HG02938 (cell line): ENCODE measurements at regions not wholly inside any gene's neighbourhood (a gene's known extent, or its start where the extent isn't known, plus 50 kb on each side); places are given as distances from the start of the nearest gene placed in this dataset.

ENCODE experiments used
- ATAC-seq: cut with Tn5 transposase; IDR thresholded peaks from one replicate; pipeline ENCODE4 v1.9.1; 2021; ENCODE audit warnings: mild to moderate bottlenecking, moderate library complexity; ENCODE audit not compliant: unreplicated experiment

- ATAC-seq: peak; percentile 93
These were observed 375.1 kb downstream of the SHQ1 start for GRCh38 chr3:72473156-72473555.

DNA sequence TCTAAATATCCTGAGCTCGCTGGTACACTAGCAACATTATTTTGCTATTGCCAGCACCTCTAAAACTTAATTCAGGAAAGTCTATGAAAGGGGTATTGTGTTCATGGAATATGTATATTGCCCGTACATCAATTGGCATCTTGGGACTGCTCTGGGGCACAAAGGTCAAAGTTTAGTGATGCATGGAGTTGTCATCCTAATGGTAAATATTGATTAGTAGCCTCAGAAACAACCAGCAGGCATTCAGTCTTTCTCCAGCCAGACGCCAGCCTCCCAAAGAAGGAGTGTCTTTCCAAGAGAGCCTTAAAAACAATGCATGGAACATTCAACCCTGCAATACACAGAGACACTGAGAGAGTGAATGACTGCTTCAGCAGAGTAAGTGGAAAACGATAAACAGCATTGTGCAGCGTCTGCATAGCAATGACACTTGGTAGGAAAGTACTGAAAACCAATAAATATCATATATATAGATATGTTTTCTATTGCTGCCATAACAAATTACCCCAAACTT, 377.3 kb downstream of the SHQ1 start:
- no peak for ATAC-seq

DNA sequence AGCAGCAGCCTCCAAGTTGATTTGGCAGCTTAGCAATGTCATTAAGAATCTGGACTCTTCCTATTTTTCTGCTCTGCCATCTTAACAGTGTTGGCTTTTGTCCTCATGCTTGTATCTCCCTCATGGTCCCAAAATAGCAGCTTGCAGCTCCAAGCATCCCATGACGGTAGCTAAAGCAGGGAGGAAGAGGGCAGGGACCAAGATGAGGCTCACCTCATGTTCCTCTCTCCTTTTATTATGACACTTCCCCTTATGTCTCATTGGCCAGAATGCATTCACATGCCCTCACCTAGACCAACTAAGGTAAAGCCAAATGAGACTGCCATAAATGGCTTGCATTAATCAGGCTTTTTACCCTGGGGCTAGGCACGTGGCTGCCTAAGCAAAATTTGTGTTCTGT, 382.4 kb downstream of the SHQ1 start:
- no peak for ATAC-seq

- no peak for ATAC-seq
These were observed 385.2 kb downstream of the SHQ1 start for GRCh38 chr3:72463083-72463482.

DNA sequence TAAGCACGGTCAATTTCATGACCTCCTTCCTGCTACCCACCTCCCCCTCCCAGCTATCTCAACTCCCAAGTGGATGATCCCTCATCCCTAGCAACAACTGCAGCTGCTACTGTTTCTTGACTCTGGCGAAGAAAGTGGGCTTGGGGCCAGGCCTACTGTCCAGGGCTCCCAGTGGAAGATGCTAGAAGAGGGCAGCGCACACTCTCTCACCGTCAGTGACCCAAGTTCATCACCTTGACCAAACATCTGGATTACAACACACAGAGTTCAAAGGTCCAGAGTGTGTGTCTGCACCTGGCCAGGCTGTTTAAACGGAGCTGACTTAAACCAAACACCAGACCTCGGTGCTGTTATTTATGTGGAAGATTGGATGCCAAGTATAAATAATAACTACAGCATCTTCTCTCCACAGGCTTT, 385.6 kb downstream of the SHQ1 start:
- ATAC-seq: no peak

GRCh38 chr3:72461787-72462186, 386.5 kb downstream of the SHQ1 start:
- ATAC-seq: no peak

GRCh38 chr3:72460205-72461174, 387.8 kb downstream of the SHQ1 start:
- ATAC-seq: no peak

DNA sequence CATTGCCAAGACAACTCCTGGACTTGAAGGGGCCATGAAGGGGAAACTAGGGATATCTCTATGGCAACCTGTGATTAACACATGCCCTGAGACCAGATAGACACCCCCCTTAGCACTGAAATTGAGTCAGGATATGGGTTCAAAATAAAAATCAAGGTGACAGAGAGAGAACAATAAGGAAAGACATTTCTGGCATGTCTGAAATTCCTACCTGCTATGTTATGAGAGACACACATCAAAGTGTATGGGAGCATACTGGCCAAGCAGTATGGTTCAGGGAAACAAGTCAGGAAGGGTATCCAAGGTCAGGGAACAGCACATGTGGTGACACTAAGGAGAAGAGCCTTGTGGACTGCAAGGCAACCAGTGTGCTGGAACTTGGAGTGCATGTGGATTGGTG, 388.7 kb downstream of the SHQ1 start:
- no peak for ATAC-seq

DNA sequence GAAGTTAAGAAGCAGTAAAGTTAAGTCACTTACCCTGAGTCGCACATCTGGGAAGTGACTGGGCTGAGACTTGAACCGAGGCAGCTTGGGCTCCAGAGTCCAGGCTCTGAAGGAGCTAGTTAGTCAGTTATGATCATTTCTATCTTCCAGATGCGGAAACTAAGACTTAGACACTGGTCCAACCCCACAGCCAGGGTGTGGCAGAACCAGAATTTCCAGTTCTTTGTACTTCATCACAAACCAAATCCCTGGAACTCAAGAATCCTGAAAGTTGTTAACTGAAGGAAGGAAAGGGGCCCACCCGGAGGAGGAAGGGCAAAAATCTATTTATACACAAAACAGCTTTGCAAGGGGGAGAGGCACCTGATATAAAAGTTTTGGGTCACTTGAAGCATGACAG, 389.9 kb downstream of the SHQ1 start:
- ATAC-seq: no peak

GRCh38 chr3:72454441-72454840, 393.8 kb downstream of the SHQ1 start:
- no peak for ATAC-seq

DNA sequence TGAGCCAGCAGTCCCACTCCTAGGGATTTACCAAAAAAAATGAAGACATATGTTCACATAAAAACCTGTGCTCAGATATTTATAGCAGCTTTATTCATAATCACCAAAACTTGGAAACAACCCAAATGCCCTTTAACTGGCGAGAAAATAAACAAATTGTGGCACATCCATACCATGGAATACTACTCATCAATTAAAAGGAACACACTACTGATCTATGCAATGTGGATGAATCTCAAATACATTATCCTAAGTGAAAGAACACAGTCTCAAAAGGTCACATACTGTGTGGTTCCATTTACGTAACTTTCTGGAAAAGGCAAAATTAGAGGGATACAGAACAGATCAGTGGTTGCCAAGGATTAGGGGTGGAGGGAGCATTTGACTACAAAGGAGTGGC, 394.5 kb downstream of the SHQ1 start:
- no peak for ATAC-seq

- no peak for ATAC-seq
These were observed 395.5 kb downstream of the SHQ1 start for GRCh38 chr3:72452745-72453144.

- no peak for ATAC-seq
These were observed 396.4 kb downstream of the SHQ1 start for GRCh38 chr3:72451841-72452240.

DNA sequence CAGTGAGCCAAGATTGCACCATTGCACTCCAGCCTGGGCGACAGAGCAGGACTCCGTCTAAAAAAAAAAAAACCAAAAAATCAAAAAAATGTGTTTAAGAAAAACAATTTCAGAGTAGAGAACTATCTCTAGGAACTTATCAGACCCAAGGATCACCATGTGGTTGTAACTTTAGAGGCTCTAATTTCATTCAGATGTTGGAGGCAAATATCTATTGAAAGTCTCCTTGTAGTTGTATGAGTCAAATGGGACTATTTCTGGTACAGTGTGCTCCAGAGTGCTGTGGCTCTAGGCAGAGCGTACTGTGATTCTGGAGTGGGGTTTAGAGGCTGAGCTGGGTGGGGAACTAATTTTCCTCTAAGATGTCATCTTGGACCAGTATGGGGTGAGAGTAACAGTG, 398.7 kb downstream of the SHQ1 start:
- no peak for ATAC-seq

- no peak for ATAC-seq
These were observed 399.4 kb downstream of the SHQ1 start for GRCh38 chr3:72448858-72449257.

DNA sequence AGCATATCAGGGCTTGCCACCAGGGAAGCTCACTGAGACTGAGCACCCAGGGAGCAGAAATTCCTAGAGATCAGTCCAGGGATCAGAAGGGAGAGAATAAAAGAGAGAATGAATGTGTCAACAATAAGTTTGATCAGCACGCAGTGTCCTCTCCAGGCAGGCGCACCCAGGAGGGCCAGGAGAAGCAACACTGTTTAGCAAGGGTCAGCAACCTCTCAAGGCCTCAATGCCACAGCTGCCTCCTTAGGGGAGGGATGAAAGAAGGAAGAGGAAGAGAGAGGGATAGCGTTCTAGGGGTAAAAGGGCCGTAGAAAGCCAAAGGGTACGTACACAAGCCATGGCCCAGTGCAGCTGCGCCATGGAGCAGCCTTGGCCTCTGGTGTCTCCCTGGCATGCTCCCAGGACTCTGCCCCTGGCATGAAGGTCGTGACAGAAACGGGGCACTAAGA, 399.8 kb downstream of the SHQ1 start:
- ATAC-seq: no peak

DNA sequence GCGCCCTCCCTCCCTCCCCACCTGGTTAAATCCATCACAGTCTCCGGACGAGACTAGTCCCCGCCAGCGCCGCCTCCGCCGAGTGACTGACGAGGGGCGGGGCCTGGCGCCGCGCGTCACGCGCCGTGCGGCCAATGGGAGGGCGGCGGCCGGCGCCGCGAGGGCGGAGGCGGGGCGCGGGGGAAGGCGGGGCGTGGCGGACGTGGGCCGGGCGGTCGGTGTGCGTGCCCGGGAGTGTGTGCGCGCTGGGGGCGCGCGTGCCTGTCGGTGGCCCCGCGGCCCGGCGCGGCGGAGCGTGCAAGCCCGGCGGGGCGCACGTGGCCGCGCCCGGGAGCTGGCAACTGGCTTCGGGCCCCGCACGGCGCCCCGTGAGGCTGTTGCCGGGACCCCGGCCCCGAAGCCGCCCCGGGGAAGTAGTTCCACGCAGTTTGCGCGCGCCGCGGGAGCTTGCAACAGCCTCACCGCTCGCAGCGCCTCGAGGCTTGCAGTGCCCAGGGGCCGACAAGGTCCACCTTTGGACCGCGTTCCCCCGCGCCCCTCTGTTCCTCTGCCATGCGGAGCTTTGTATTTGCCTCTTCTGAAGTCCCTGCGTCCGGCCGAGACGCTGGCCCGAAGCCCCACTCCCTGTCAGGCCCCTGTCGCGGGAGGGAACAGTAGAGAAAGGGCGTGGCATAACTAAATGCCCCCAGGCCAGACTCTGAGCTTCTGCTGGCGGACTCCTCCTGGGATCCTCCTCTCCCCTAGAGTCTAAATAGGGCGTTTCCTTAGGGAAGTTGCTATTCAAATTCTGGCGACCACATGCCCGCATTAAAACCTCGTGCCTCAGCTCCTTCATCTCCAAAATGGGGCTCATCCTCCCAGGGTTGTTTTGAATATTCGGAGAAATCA, 400.9 kb downstream of the SHQ1 start:
- ATAC-seq: peak; percentile 65

- ATAC-seq: peak; percentile 25
These were observed 401.8 kb downstream of the SHQ1 start, which contains the start of gene RYBP for GRCh38 chr3:72446218-72447058. TSS of gene RYBP (minus strand) at chr3:72446621.

GRCh38 chr3:72445827-72446217, 402.4 kb downstream of the SHQ1 start:
- ATAC-seq: no peak

DNA sequence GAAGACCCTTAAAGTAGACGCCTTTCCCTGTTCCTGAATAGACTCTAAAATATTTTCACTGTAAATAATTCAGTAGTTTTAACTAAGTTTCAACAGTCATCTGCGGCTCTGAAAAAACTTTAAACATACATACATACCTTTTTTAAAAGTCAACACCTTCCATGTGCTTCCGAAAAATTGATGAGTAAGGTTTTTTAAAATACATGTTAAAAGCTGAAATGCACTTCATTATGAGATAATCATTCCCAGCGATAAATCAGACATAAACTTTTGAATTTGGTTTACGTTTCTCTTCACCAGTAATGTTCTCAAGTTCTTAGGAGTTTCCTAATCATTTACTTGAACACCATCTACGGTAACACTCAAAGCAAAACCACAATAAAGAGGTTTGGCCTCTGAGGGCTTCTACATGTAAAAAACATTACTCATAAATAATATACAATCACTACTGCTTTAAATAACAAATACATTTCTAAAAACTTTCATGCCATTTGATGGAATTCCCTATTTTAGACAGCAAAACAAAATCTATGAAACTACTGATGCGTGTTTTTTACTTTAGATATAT, 403.5 kb downstream of the SHQ1 start:
- ATAC-seq: no peak
